H9 (cell line): ENCODE measurements at regions not wholly inside any gene's neighbourhood (a gene's known extent, or its start where the extent isn't known, plus 50 kb on each side); places are given as distances from the start of the nearest gene placed in this dataset.

Experiments
- DNase-seq: peaks from one replicate; pipeline ENCODE4 v3.0.0-alpha.2; 2017
- H2AFZ ChIP-seq: one replicate; pipeline ENCODE4 v1.6.1; 2013; ENCODE audit warnings: mild to moderate bottlenecking, low read length, control low read depth, moderate library complexity
- H2AK5ac ChIP-seq: 2 replicates; pipeline ENCODE4 v1.6.1; 2013; ENCODE audit warnings: low read length, control low read depth, mixed read lengths; ENCODE audit not compliant: insufficient read length
- H2BK120ac ChIP-seq: one replicate; pipeline ENCODE4 v1.6.1; 2013; ENCODE audit warnings: low read depth, mild to moderate bottlenecking, low read length, control low read depth, inconsistent platforms; ENCODE audit not compliant: poor library complexity, severe bottlenecking
- H2BK12ac ChIP-seq: 2 replicates; pipeline ENCODE4 v1.6.1; 2013; ENCODE audit warnings: low read length, control low read depth, mixed read lengths, low read depth; ENCODE audit not compliant: insufficient read length
- H2BK15ac ChIP-seq: 2 replicates; pipeline ENCODE4 v1.6.1; 2013; ENCODE audit warnings: low read depth, low read length, control low read depth
- H2BK20ac ChIP-seq: one replicate; pipeline ENCODE4 v1.6.1; 2013; ENCODE audit warnings: low read depth, mild to moderate bottlenecking, low read length, control low read depth, inconsistent platforms; ENCODE audit not compliant: poor library complexity, severe bottlenecking
- H2BK5ac ChIP-seq: 2 replicates; pipeline ENCODE4 v1.6.1; 2013; ENCODE audit warnings: low read length, control low read depth, mixed read lengths; ENCODE audit not compliant: insufficient read length
- H3K14ac ChIP-seq: 2 replicates; pipeline ENCODE4 v1.6.1; 2013; ENCODE audit warnings: low read length, control low read depth; ENCODE audit not compliant: insufficient read depth
- H3K18ac ChIP-seq: 2 replicates; pipeline ENCODE4 v1.6.1; 2013; ENCODE audit warnings: low read depth, mild to moderate bottlenecking, mixed read lengths, low read length, control low read depth; ENCODE audit not compliant: insufficient read length
- H3K23ac ChIP-seq: 2 replicates; pipeline ENCODE4 v1.6.1; 2013; ENCODE audit warnings: low read length, control low read depth, mixed read lengths, low read depth; ENCODE audit not compliant: insufficient read length
- H3K23me2 ChIP-seq: 2 replicates; pipeline ENCODE4 v1.6.1; 2013; ENCODE audit warnings: low read depth, mild to moderate bottlenecking, mixed read lengths, low read length, control low read depth; ENCODE audit not compliant: insufficient read length, poor library complexity, severe bottlenecking
- H3K27ac ChIP-seq: 2 replicates; pipeline ENCODE4 v1.5.1; 2013; ENCODE audit warnings: low read length, control low read depth, mixed read lengths, low read depth; ENCODE audit not compliant: insufficient read length
- H3K27me3 ChIP-seq: 2 replicates; pipeline ENCODE4 v1.6.1; 2013; ENCODE audit warnings: low read length, control low read depth, inconsistent platforms; ENCODE audit not compliant: insufficient read depth
- H3K4ac ChIP-seq: 2 replicates; pipeline ENCODE4 v1.6.1; 2013; ENCODE audit warnings: low read depth, mild to moderate bottlenecking, control low read depth, inconsistent platforms, low read length, moderate library complexity
- H3K4me1 ChIP-seq: 2 replicates; pipeline ENCODE4 v1.6.1; 2013; ENCODE audit warnings: low read length, control low read depth, inconsistent platforms; ENCODE audit not compliant: insufficient read depth
- H3K4me2 ChIP-seq: 2 replicates; pipeline ENCODE4 v1.6.1; 2013; ENCODE audit warnings: low read length, control low read depth, mixed read lengths; ENCODE audit not compliant: insufficient read length, insufficient read depth
- H3K56ac ChIP-seq: 2 replicates; pipeline ENCODE4 v1.6.1; 2013; ENCODE audit warnings: low read depth, mild to moderate bottlenecking, mixed read lengths, low read length, control low read depth; ENCODE audit not compliant: insufficient read length
- H3K79me1 ChIP-seq: 2 replicates; pipeline ENCODE4 v1.6.1; 2013; ENCODE audit warnings: low read depth, mild to moderate bottlenecking, moderate library complexity, low read length, control low read depth, inconsistent platforms; ENCODE audit not compliant: insufficient read depth, poor library complexity, severe bottlenecking
- H3K79me2 ChIP-seq: 2 replicates; pipeline ENCODE4 v1.6.1; 2013; ENCODE audit warnings: low read length, control low read depth, inconsistent platforms; ENCODE audit not compliant: insufficient read depth
- H3K9ac ChIP-seq: 2 replicates; pipeline ENCODE4 v1.6.1; 2013; ENCODE audit warnings: low read length, control low read depth, mixed read lengths; ENCODE audit not compliant: insufficient read length; ENCODE audit errors: extremely low read depth
- H3K9me3 ChIP-seq: one replicate; pipeline ENCODE4 v1.6.1; 2013; ENCODE audit warnings: low read depth, low read length, inconsistent platforms; ENCODE audit not compliant: control insufficient read depth
- H3T11ph ChIP-seq: one replicate; pipeline ENCODE4 v1.6.1; 2013; ENCODE audit warnings: mild to moderate bottlenecking, low read length, control low read depth, inconsistent platforms
- H4K20me1 ChIP-seq: one replicate; pipeline ENCODE4 v1.6.1; 2013; ENCODE audit not compliant: control insufficient read depth, insufficient read length, insufficient read depth
- H4K5ac ChIP-seq: 2 replicates; pipeline ENCODE4 v1.6.1; 2013; ENCODE audit warnings: low read depth, mild to moderate bottlenecking, mixed read lengths, low read length, control low read depth; ENCODE audit not compliant: insufficient read length
- H4K8ac ChIP-seq: replicated peaks from 2 replicates; pipeline ENCODE4 v1.6.1; 2013; ENCODE audit warnings: low read length, control low read depth, mixed read lengths, low read depth; ENCODE audit not compliant: insufficient read length
- H4K91ac ChIP-seq: 2 replicates; pipeline ENCODE4 v1.6.1; 2013; ENCODE audit warnings: low read depth, mild to moderate bottlenecking, moderate library complexity, mixed read lengths, low read length, control low read depth; ENCODE audit not compliant: insufficient read length
- H3K27ac Mint-ChIP-seq, 3 experiments: 2 replicates in 2 of 3; 3 replicates in 1 of 3; pipeline ENCODE4 v1.8.0; 2020 to 2021; ENCODE audit warnings: mixed read lengths in 3 of 3, mild to moderate bottlenecking in 1 of 3, moderate library complexity in 1 of 3
- H3K27me3 Mint-ChIP-seq: 2 replicates; pipeline ENCODE4 v1.8.0; 2021; ENCODE audit warnings: low read depth, mild to moderate bottlenecking, moderate library complexity, mixed read lengths
- H3K36me3 Mint-ChIP-seq, 3 experiments: 2 replicates in 2 of 3; 3 replicates in 1 of 3; pipeline ENCODE4 v1.8.0; 2020 to 2021; ENCODE audit warnings: low read depth in 3 of 3, mixed read lengths in 3 of 3; ENCODE audit not compliant: insufficient read depth in 1 of 3
- H3K4me1 Mint-ChIP-seq, 2 experiments: 2 replicates each; pipeline ENCODE4 v1.8.0; 2020; ENCODE audit warnings: mixed read lengths in 2 of 2
- H3K4me3 Mint-ChIP-seq, 2 experiments: 2 replicates in 1 of 2; 3 replicates in 1 of 2; pipeline ENCODE4 v1.8.0; 2020 to 2021; ENCODE audit warnings: mild to moderate bottlenecking in 2 of 2, mixed read lengths in 2 of 2, moderate library complexity in 1 of 2
- H3K9me3 Mint-ChIP-seq, 2 experiments: 2 replicates in 1 of 2; 3 replicates in 1 of 2; pipeline ENCODE4 v1.8.0; 2020; ENCODE audit warnings: mild to moderate bottlenecking in 2 of 2, mixed read lengths in 2 of 2, moderate library complexity in 1 of 2
- CTCF ChIP-seq: fragments of 200-600 bp; sonication (generic); conservative IDR thresholded peaks from 3 replicates; pipeline ENCODE4 v1.8.0; 2021; ENCODE audit warnings: antibody characterized with exemption, mild to moderate bottlenecking
- WGBS: extraction: QIAGEN DNeasy Blood & Tissue Kit; methylation state at CpG from one replicate; pipeline ENCODE4 v1.1.7; 2013; ENCODE audit warnings: missing lambda C conversion rate, low lambda C conversion rate, mixed read lengths; ENCODE audit not compliant: insufficient read length; ENCODE audit errors: extremely low coverage; 5-methylcytosine and 5-hydroxymethylcytosine counted together

- Histone ChIP-seq H4K5ac (no peak overlapping the region), H2AK5ac (no peak overlapping the region), H3K23me2 (no peaks in the 10 kb centered on the region), H3K4me2 (no peak overlapping the region), H3K4me1 (peaks cover 3% of the 10 kb centered on the region; the same call in 1 of the 2 replicates), H4K20me1 (no peaks in the 10 kb centered on the region), H3K27me3 (no peaks in the 10 kb centered on the region; the same call in 1 of the 2 replicates), H3K18ac (no peak overlapping the region), H2BK12ac (no peak overlapping the region), H3K79me1 (no peaks in the 10 kb centered on the region), H3K14ac (no peak overlapping the region), H3K23ac (no peak overlapping the region), H3K27ac (no peak overlapping the region), H3K79me2 (no peaks in the 10 kb centered on the region), H2BK20ac (no peak overlapping the region), H3K4ac (no peak overlapping the region), H2BK15ac (no peak overlapping the region), H4K91ac (no peak overlapping the region), H2BK120ac (no peak overlapping the region), H3K9me3 (no peaks in the 10 kb centered on the region), H3T11ph (no peak overlapping the region), H3K56ac (no peak overlapping the region), H3K9ac (no peak overlapping the region), H4K8ac (no peak overlapping the region), H2AFZ (no peak overlapping the region), H2BK5ac (no peak overlapping the region)
- H3K36me3 Mint-ChIP-seq: no peaks in the 10 kb centered on the region
- no peaks in the 10 kb centered on the region for H3K27me3 Mint-ChIP-seq
- DNase-seq: peak; percentile 35
- H3K27ac Mint-ChIP-seq: no peak overlapping the region
- no CpG with 5 or more reads among the region's 2 CpGs for WGBS
- no peaks in the 10 kb centered on the region for H3K9me3 Mint-ChIP-seq
- no peak for TF ChIP-seq CTCF
- H3K4me1 Mint-ChIP-seq: peaks cover 15 to 18% of the 10 kb centered on the region in 2 experiments
- no peak overlapping the region for H3K4me3 Mint-ChIP-seq
Observed at GRCh38 chr3:159458010-159458409, 530.6 kb upstream of the IL12A start.
